Trophoblast cell (in vitro differentiated cells and primary cell): ENCODE measurements at regions not wholly inside any gene's neighbourhood (a gene's known extent, or its start where the extent isn't known, plus 50 kb on each side); places are given as distances from the start of the nearest gene placed in this dataset.
"Not testable (repeated sequence)": the region's sequence is repeated elsewhere in the genome, so short reads cannot be mapped to it uniquely, and the experiment has no call there.

Experiments
- DNase-seq, 2 donors: peaks; one replicate each; pipeline ENCODE4 v3.0.0-alpha.2; 2016
- H2AFZ ChIP-seq: 2 replicates; pipeline ENCODE4 v1.6.1; 2013; ENCODE audit warnings: low read length, moderate library complexity, mild to moderate bottlenecking; ENCODE audit not compliant: insufficient read depth, poor library complexity
- H2AK5ac ChIP-seq: 2 replicates; pipeline ENCODE4 v1.6.1; 2013; ENCODE audit warnings: mild to moderate bottlenecking, low read length
- H2BK120ac ChIP-seq: 2 replicates; pipeline ENCODE4 v1.6.1; 2013; ENCODE audit warnings: low read length, mild to moderate bottlenecking, moderate library complexity; ENCODE audit not compliant: insufficient read depth, poor library complexity
- H2BK12ac ChIP-seq: 2 replicates; pipeline ENCODE4 v1.6.1; 2013; ENCODE audit warnings: mild to moderate bottlenecking, low read length, moderate library complexity
- H2BK5ac ChIP-seq: 2 replicates; pipeline ENCODE4 v1.6.1; 2013; ENCODE audit warnings: low read length, low read depth, moderate library complexity, mild to moderate bottlenecking; ENCODE audit not compliant: poor library complexity
- H3K14ac ChIP-seq: 2 replicates; pipeline ENCODE4 v1.6.1; 2013; ENCODE audit warnings: mild to moderate bottlenecking, low read length
- H3K18ac ChIP-seq: 2 replicates; pipeline ENCODE4 v1.6.1; 2013; ENCODE audit warnings: mild to moderate bottlenecking, low read length
- H3K23ac ChIP-seq: 2 replicates; pipeline ENCODE4 v1.6.1; 2013; ENCODE audit warnings: low read length
- H3K27ac ChIP-seq: 2 replicates; pipeline ENCODE4 v1.5.1; 2013; ENCODE audit warnings: low read depth, mild to moderate bottlenecking, inconsistent platforms, low read length, moderate library complexity
- H3K27me3 ChIP-seq: 2 replicates; pipeline ENCODE4 v1.6.1; 2013; ENCODE audit warnings: inconsistent platforms, mild to moderate bottlenecking, low read length, moderate library complexity; ENCODE audit not compliant: insufficient read depth
- H3K36me3 ChIP-seq, 2 experiments: 1 replicate in 1 of 2; 2 replicates in 1 of 2; pipeline ENCODE4 v1.6.1; 2013; ENCODE audit warnings: low read length in 2 of 2, mild to moderate bottlenecking in 2 of 2, moderate library complexity in 1 of 2; ENCODE audit not compliant: insufficient read depth in 2 of 2, control insufficient read depth in 1 of 2
- H3K4ac ChIP-seq: 2 replicates; pipeline ENCODE4 v1.6.1; 2013; ENCODE audit warnings: low read depth, mild to moderate bottlenecking, low read length, moderate library complexity
- H3K4me1 ChIP-seq, 2 experiments: 1 replicate in 1 of 2; 2 replicates in 1 of 2; pipeline ENCODE4 v1.6.1; 2013; ENCODE audit warnings: low read length in 2 of 2, mild to moderate bottlenecking in 2 of 2, moderate library complexity in 1 of 2; ENCODE audit not compliant: insufficient read depth in 2 of 2, control insufficient read depth in 1 of 2
- H3K4me2 ChIP-seq: 2 replicates; pipeline ENCODE4 v1.6.1; 2013; ENCODE audit warnings: inconsistent platforms, mild to moderate bottlenecking, low read length, moderate library complexity
- H3K4me3 ChIP-seq: 2 replicates; pipeline ENCODE4 v1.5.1; 2013; ENCODE audit warnings: mild to moderate bottlenecking, low read depth, low read length, inconsistent platforms
- H3K79me1 ChIP-seq: one replicate; pipeline ENCODE4 v1.6.1; 2013; ENCODE audit warnings: low read length
- H3K79me2 ChIP-seq: 2 replicates; pipeline ENCODE4 v1.6.1; 2013; ENCODE audit warnings: low read length, mild to moderate bottlenecking; ENCODE audit not compliant: control insufficient read depth, insufficient read depth, poor library complexity
- H3K9ac ChIP-seq: 2 replicates; pipeline ENCODE4 v1.6.1; 2013; ENCODE audit warnings: mild to moderate bottlenecking, low read length
- H3K9me3 ChIP-seq: 2 replicates; pipeline ENCODE4 v1.6.1; 2013; ENCODE audit warnings: low read depth, mild to moderate bottlenecking, control low read depth, inconsistent platforms, low read length; ENCODE audit not compliant: insufficient read depth
- H4K12ac ChIP-seq: 2 replicates; pipeline ENCODE4 v1.6.1; 2013; ENCODE audit warnings: low read depth, mild to moderate bottlenecking, low read length, moderate library complexity
- H4K8ac ChIP-seq: 2 replicates; pipeline ENCODE4 v1.6.1; 2013; ENCODE audit warnings: low read depth, mild to moderate bottlenecking, low read length, moderate library complexity
- H4K91ac ChIP-seq: one replicate; pipeline ENCODE4 v1.6.1; 2013; ENCODE audit warnings: low read depth, mild to moderate bottlenecking, low read length, moderate library complexity
- WGBS: extraction: QIAGEN DNeasy Blood & Tissue Kit; methylation state at CpG from one replicate; pipeline ENCODE4 v1.1.7; 2013; ENCODE audit warnings: missing lambda C conversion rate; ENCODE audit not compliant: insufficient read length, insufficient coverage; ENCODE audit errors: extremely low coverage; 5-methylcytosine and 5-hydroxymethylcytosine counted together

- Histone ChIP-seq H3K79me1 (peaks cover 2% of the 10 kb centered on the region), H3K18ac (no peak overlapping the region), H3K79me2 (no peaks in the 10 kb centered on the region), H3K14ac (no peak overlapping the region), H3K23ac (no peak overlapping the region), H4K12ac (no peak overlapping the region), H2BK12ac (no peak overlapping the region), H4K8ac (no peak overlapping the region), H3K36me3 (no peaks in the 10 kb centered on the region), H2BK120ac (no peak overlapping the region), H3K9me3 (no peaks in the 10 kb centered on the region), H3K4me3 (no peak overlapping the region), H2AFZ (no peak overlapping the region), H3K9ac (no peak overlapping the region), H3K4ac (no peak overlapping the region), H4K91ac (no peak overlapping the region), H2AK5ac (no peak overlapping the region), H3K4me2 (no peak overlapping the region), H2BK5ac (no peak overlapping the region), H3K27ac (no peak overlapping the region), H3K4me1 (peaks cover 2 to 4% of the 10 kb centered on the region in 2 experiments), H3K27me3 (no peaks in the 10 kb centered on the region)
- no CpG with 5 or more reads among the region's 2 CpGs for WGBS
- no peak for DNase-seq
Observed at GRCh38 chr1:101484689-101485338, 248.0 kb downstream of the S1PR1 start.

DNA sequence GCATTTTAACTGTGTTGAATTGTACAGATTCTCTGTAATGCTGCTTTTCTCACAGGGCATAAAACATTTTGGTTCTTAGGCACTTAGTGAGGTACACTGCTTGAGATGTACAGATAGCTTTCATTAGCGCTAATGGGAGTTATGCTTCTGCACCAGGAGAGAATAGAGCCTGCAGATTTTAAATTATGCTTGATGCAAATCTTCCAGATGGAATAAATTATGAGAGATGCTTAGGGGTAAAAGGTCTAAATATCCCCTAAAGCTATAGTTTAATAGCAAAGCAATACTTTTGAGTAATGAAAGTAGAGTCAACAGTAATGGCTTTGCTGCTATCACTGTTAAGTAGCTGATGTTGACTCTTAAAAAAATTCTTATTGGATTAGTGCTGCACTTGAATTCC, 248.9 kb downstream of the S1PR1 start:
- Histone ChIP-seq H4K12ac (no peak overlapping the region), H3K14ac (no peak overlapping the region), H4K91ac (no peak overlapping the region), H3K27me3 (no peaks in the 10 kb centered on the region), H3K79me1 (peaks cover 2% of the 10 kb centered on the region), H3K23ac (no peak overlapping the region), H2AFZ (no peak overlapping the region), H2BK120ac (no peak overlapping the region), H3K4me1 (peaks cover 2 to 4% of the 10 kb centered on the region in 2 experiments), H3K9me3 (no peaks in the 10 kb centered on the region), H2BK5ac (no peak overlapping the region), H3K4me3 (no peak overlapping the region), H3K36me3 (no peaks in the 10 kb centered on the region), H4K8ac (no peak overlapping the region), H3K18ac (no peak overlapping the region), H3K4ac (no peak overlapping the region), H3K9ac (no peak overlapping the region), H2BK12ac (no peak overlapping the region), H3K4me2 (no peak overlapping the region), H3K79me2 (no peaks in the 10 kb centered on the region), H3K27ac (no peak overlapping the region), H2AK5ac (no peak overlapping the region)
- DNase-seq, result no peak
- no CpG with 5 or more reads among the region's 1 CpG for WGBS

DNA sequence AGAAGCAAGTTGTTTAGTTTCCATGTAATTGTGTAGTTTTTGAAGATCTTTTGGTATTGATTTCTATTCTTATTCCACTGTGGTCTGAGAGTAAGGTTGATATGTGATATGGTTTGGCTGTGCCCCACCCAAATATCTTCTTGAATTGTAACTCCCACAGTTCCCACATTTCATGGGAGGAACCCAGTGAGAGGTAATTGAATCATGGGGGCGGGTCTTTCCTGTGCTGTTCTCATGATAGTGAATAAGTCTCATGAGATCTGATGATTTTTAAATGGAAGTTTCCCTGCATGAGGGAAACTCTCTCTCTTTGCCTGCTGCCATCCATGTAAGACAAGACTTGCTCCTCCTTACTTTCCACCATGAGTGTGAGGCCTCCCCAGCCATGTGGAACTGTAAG, 255.3 kb downstream of the S1PR1 start:
- not testable (repeated sequence) for H2AFZ ChIP-seq, H3K79me2 ChIP-seq, H3K23ac ChIP-seq, H4K8ac ChIP-seq, H3K18ac ChIP-seq, H3K27ac ChIP-seq, DNase-seq, H3K9ac ChIP-seq, H3K4me2 ChIP-seq, H2BK5ac ChIP-seq, H3K27me3 ChIP-seq, H3K9me3 ChIP-seq, H3K79me1 ChIP-seq, H2BK120ac ChIP-seq, H3K14ac ChIP-seq, H3K4me1 ChIP-seq, H3K4ac ChIP-seq, H3K36me3 ChIP-seq, H4K12ac ChIP-seq, H4K91ac ChIP-seq, H2AK5ac ChIP-seq, H2BK12ac ChIP-seq, H3K4me3 ChIP-seq
- whole genome bisulfite sequencing, result no CpG with 5 or more reads among the region's 1 CpG

GRCh38 chr1:101493920-101494319, 257.1 kb downstream of the S1PR1 start:
- H2AFZ ChIP-seq, H2AK5ac ChIP-seq, H4K8ac ChIP-seq, H4K91ac ChIP-seq, H3K4ac ChIP-seq, H3K23ac ChIP-seq, H3K9me3 ChIP-seq, H2BK5ac ChIP-seq, H3K9ac ChIP-seq, H2BK120ac ChIP-seq, H3K79me1 ChIP-seq, H3K79me2 ChIP-seq, H3K4me2 ChIP-seq, H3K27me3 ChIP-seq, H3K36me3 ChIP-seq, DNase-seq, H4K12ac ChIP-seq, H3K27ac ChIP-seq, H3K4me3 ChIP-seq, H3K4me1 ChIP-seq, H2BK12ac ChIP-seq, H3K18ac ChIP-seq, H3K14ac ChIP-seq: not testable (repeated sequence)
- WGBS, result no CpG with 5 or more reads among the region's 3 CpGs
